Ishikawa (cell line): ENCODE measurements at regions not wholly inside any gene's neighbourhood (a gene's known extent, or its start where the extent isn't known, plus 50 kb on each side); places are given as distances from the start of the nearest gene placed in this dataset.

Source experiments
- CEBPB ChIP-seq: IDR thresholded peaks from 2 replicates; pipeline ENCODE4 v1.6.1; 2012
- CREB1 ChIP-seq: IDR thresholded peaks from 2 replicates; pipeline ENCODE4 v1.6.1; 2012; ENCODE audit warnings: low read depth
- EGR1 ChIP-seq: IDR thresholded peaks from 2 replicates; pipeline ENCODE4 v1.6.1; 2012
- EP300 ChIP-seq: IDR thresholded peaks from 2 replicates; pipeline ENCODE4 v1.6.1; 2012; ENCODE audit warnings: borderline replicate concordance
- RAD21 ChIP-seq: IDR thresholded peaks from 2 replicates; pipeline ENCODE4 v1.6.1; 2012; ENCODE audit warnings: low read depth
- REST ChIP-seq: IDR thresholded peaks from 2 replicates; pipeline ENCODE4 v1.6.1; 2012; ENCODE audit warnings: low read depth, mild to moderate bottlenecking
- TAF1 ChIP-seq: IDR thresholded peaks from 2 replicates; pipeline ENCODE4 v1.6.1; 2012; ENCODE audit warnings: low read depth, mild to moderate bottlenecking
- YY1 ChIP-seq: IDR thresholded peaks from 2 replicates; pipeline ENCODE4 v1.6.1; 2012; ENCODE audit warnings: low read depth
- TF ChIP-seq, protein P1 (sequence below): IDR thresholded peaks from 2 replicates; pipeline ENCODE4 v1.6.1; 2012
- TF ChIP-seq, protein P2 (sequence below): IDR thresholded peaks from 2 replicates; pipeline ENCODE4 v1.6.1; 2012

DNA sequence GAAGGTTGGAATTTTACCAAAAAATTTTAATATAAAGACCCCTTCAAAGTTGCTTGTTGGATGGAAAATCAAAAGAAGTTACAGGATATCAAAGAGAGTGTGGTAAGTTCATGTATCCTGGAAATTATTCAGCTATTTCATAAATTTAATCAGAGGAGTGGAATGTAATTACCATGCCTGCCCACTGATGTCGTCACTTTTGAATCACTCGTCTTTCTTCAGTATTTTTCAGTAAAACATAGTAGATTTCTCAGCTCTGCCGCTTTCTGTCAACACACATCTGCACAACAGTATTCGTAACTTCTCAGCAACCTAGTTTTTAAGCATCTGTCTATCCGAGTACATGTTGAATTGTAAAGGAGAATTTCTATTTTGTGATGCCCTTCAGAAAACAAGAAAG, 2163.0 kb upstream of the AGA start:
- no peak for TF ChIP-seq RAD21
- TF ChIP-seq, protein P1, sequence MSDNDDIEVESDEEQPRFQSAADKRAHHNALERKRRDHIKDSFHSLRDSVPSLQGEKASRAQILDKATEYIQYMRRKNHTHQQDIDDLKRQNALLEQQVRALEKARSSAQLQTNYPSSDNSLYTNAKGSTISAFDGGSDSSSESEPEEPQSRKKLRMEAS, result no peak
- TF ChIP-seq TAF1, result no peak
- TF ChIP-seq CREB1, result no peak
- TF ChIP-seq EP300, result no peak
- TF ChIP-seq EGR1, result no peak
- TF ChIP-seq, protein P2, sequence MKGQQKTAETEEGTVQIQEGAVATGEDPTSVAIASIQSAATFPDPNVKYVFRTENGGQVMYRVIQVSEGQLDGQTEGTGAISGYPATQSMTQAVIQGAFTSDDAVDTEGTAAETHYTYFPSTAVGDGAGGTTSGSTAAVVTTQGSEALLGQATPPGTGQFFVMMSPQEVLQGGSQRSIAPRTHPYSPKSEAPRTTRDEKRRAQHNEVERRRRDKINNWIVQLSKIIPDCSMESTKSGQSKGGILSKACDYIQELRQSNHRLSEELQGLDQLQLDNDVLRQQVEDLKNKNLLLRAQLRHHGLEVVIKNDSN, result no peak
- no peak for TF ChIP-seq CEBPB
- TF ChIP-seq YY1, result no peak
- no peak for TF ChIP-seq REST
